Stimulated activated CD4-positive, alpha-beta T cell treated with anti-CD3 and anti-CD28 coated beads, Interleukin-12 subunit alpha, Interleukin-12 subunit beta, amount 100 ng/mL, for 48 hours (primary cell): ENCODE measurements at regions not wholly inside any gene's neighbourhood (a gene's known extent, or its start where the extent isn't known, plus 50 kb on each side); places are given as distances from the start of the nearest gene placed in this dataset.
"Not testable (repeated sequence)": the region's sequence is repeated elsewhere in the genome, so short reads cannot be mapped to it uniquely, and the experiment has no call there.

Source experiments
- DNase-seq, 3 donors: peaks; one replicate each; pipeline ENCODE4 v3.0.0-alpha.2; 2020; ENCODE audit warnings: low read depth in 2 of 3, low spot score in 1 of 3

GRCh38 chr14:22390824-22391461, 198.1 kb downstream of the DAD1 start:
- no peak for DNase-seq

- no peak for DNase-seq
Measured at GRCh38 chr14:22390195-22390594, 198.8 kb downstream of the DAD1 start.

GRCh38 chr14:22388669-22389595, 200.1 kb downstream of the DAD1 start:
- no peak for DNase-seq

GRCh38 chr14:22387776-22388241, 201.2 kb downstream of the DAD1 start:
- DNase-seq: no peak

DNA sequence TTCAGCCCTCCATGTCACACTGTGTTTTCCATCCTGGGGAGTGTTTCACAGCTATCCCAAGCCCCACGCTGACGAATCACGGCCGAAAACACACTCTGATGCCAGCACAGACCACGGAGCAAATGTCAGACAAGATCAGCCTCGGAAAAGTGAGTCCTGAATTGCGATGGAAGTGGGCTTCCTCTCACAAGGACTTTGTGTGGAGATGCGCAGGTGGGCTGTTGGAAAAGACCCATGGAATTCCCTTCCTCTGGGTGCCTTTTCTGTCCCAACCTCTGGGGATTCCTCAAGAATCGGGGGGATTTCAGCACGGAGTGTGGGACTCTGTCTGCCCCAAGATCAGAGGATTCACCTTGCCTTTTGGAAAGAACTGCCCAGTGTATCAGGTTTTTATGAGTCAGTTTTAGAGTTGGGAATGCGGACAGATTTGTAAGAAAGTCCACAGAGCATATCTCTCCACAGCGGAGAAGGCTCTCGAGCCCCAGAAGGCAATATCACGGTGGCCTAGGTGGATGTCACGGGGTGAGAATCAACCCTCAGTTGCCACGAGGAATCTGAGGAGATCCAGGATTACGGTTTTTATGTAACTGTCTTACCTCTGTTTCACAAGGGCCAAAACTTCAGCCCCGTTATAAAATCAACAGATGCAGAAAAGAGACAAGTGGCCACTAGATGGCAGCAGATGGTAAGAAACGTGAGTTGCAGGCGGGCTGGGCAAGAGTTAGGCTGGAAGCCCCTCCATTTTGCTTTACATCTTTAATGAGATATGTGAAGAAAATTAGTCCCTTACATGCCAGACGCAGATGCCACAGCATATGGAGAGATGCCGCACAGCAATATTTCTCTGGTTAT, 201.9 kb downstream of the DAD1 start:
- DNase-seq: no peak

DNA sequence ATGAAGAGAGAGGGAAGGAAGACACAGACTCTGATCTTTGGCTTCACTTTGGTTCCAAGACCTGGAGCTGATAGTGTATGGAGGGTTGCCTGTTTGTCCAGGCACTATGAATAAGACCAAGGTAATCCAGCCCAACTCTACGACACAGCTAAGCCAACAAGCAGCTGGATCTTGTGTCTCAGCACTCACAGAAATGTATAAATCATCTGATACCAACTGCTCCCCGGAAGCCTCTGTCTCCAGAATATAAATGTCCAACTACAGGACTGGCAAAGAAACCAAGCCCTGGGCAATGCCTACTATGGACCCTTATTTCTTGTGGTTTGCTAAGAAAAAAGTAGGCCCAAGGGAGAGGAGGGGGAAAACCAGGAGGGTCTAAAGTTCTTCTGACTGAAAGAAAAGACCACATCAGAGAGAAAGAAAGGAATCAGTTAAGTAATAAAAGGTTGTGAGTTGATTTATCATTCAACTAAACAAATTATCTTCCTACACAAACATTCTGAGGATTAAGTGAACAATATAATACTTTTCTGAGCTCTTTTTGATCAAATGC, 204.0 kb downstream of the DAD1 start:
- no peak for DNase-seq

- no peak for DNase-seq
Measured at GRCh38 chr14:22384167-22384549, 204.9 kb downstream of the DAD1 start.

GRCh38 chr14:22383515-22384166, 205.4 kb downstream of the DAD1 start:
- DNase-seq: no peak

GRCh38 chr14:22382955-22383354, 206.1 kb downstream of the DAD1 start:
- DNase-seq: no peak

DNA sequence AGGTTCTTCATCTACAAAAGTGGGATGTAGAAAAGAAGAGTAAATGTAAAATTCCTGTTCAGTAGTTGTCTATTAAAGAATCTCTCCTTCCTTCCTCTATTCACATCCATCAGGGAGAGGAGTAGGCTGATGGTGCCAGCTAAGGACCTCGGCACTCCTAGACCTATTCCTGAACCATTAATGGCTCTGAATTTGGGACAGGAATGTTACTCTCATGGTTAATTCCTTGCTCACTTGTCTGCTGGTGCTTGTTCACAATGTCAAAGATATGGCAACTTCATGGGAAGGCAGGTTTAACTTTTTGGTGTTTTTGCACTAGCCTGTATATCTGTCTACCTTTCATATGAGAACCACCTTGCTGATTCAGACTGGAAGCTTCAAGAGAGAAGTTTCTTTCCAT, 206.6 kb downstream of the DAD1 start:
- no peak for DNase-seq

GRCh38 chr14:22381766-22382165, 207.3 kb downstream of the DAD1 start:
- DNase-seq: no peak

DNA sequence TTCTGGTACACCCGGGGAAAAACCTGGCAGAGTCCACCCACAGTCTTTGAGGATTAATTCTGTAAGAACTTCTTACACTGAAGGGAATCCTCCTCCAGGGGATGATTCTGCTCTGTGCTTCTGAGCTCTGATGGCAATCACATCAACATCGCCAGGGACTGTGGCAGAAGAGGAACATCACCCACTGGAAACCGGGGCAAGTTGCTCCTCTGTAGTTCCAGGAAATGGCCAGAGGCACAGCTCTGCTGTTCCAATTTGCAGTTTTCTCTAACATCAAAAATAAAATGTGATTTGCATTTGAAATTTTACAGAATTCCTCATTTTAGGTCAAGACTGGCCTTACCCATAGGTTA, 207.6 kb downstream of the DAD1 start:
- DNase-seq: no peak

DNA sequence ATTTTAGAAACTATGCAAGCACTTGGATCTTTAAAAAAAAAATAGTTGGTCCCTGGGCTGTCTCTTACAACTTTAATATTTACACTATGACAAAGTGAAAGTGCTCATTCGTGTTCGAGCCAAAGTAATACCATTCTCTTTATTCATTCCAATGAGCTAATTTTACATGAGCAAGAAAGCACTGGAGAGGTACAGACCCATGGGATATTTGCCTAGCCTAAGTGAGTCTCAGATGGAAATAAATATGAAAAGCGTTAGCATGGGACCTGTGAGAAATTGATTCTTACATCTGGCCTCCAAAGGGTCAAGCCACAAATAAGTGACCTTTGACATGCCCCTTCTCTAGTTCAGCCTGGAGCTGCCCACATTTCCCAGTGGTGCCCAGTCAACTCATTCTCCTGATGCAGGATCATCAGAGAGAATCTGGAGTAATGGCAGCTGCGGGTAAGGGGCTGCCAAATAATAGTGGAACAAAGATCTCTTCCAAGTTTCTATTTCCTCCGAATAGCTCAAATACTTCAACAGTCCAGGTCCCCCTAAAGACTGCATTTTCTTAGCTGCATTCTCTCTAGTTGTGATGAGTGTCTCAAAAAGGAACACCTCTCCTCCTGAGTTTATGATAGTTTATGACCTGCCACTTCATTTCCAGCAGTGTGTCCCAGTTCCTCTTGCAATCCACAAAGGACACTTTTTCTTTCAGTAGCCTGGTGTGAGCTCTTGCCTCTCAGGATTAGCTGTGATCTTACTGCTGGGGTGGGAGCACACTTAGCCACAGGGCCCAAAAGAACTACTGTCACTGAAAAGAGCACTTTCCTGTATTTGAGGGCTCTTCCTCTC, 208.2 kb downstream of the DAD1 start:
- no peak for DNase-seq

GRCh38 chr14:22379727-22380126, 209.3 kb downstream of the DAD1 start:
- DNase-seq: no peak

DNA sequence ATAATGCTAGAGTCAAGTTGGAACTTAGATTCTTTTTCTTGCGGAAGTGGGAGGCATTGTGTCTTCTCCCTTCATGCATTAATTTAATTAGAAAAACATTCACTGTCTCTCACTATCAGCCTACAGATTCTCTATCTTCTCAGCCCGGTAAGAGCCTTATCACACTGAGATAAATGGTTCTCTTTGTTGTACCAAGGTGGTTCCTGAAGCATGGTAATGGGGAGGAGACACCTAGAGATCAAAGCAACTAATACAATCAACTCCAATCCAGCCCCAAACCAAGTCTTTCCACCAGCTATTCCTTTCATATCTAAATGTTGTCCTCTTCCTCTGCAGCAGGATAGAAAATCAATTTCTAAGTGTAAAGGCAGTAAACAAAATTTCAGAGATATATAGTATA, 210.8 kb downstream of the DAD1 start:
- DNase-seq: no peak

DNA sequence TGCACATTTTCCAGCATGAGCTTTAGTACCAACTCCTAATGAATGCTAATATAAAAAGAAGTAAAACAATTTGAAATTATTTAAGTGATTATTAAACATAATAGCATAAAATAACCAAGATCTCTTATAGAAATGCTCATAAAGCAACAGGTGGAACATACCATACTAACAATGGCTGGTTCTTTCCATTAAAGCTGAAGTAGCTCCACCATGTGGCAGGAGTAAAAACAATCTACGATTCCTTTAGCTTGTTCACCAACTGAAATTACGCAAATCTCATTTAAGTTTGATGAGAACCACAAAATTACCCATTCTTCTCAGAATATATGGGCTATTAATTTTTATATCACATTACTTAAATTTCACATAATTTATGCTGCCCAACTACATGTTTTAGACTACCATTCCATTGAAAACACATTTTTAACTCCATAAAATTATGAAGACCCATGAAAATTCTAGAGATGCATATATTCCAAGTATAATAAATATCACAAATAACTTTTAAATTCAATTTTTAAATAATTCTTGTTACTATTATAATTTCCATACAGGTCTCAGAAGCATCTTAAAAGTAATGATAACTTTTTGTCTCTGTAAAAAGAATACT, 213.6 kb downstream of the DAD1 start:
- no peak for DNase-seq

- no peak for DNase-seq
Measured at GRCh38 chr14:22370084-22370847, 218.8 kb downstream of the DAD1 start.

DNA sequence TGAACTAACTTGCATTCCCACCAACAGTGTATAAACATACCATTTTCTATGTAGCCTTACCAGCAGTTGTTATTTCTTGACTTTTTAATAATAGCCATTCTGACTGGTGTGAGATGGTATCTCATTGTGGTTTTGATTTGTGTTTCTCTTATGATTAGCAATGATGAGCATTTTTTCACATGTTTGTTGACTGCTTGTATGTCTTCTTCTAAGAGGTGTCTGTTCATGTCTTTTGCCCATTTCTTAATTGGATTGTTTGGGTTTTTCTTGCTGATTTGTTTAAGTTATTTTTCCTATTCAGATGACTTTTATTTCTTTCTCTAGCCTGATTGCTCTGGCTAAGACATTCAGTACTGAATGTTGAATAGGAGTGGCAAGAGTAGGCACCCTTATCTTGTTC, 230.3 kb downstream of the DAD1 start:
- DNase-seq: no peak

GRCh38 chr14:22349281-22349680, 239.7 kb downstream of the DAD1 start:
- not testable (repeated sequence) for DNase-seq
